Smooth muscle cell (in vitro differentiated cells): ENCODE measurements at regions not wholly inside any gene's neighbourhood (a gene's known extent, or its start where the extent isn't known, plus 50 kb on each side); places are given as distances from the start of the nearest gene placed in this dataset.

Experiments used
- DNase-seq: peaks from one replicate; lab custom pipeline; 2025; ENCODE audit not compliant: unreplicated experiment; lab: John Stamatoyannopoulos, UW
- H2AFZ ChIP-seq: fragments of 200-600 bp; sonication (generic); 2 replicates; pipeline ENCODE4 v1.6.0; 2016; ENCODE audit warnings: antibody characterized with exemption, low read depth, mild to moderate bottlenecking
- H3F3A ChIP-seq: fragments of 200-600 bp; sonication (generic); 2 replicates; pipeline ENCODE4 v1.6.0; 2017; ENCODE audit warnings: antibody characterized with exemption, low read depth
- H3K27ac ChIP-seq: fragments of 200-600 bp; sonication (generic); 2 replicates; pipeline ENCODE4 v1.5.1; 2016; ENCODE audit warnings: low read depth, mild to moderate bottlenecking
- H3K27me3 ChIP-seq: fragments of 200-600 bp; sonication (generic); 2 replicates; pipeline ENCODE4 v1.6.1; 2016; ENCODE audit warnings: low read depth, mild to moderate bottlenecking
- H3K36me3 ChIP-seq: fragments of 200-600 bp; sonication (generic); 2 replicates; pipeline ENCODE4 v1.5.1; 2016; ENCODE audit warnings: low read depth
- H3K4me1 ChIP-seq: fragments of 200-600 bp; sonication (generic); 2 replicates; pipeline ENCODE4 v1.5.1; 2016; ENCODE audit warnings: low read depth
- H3K4me2 ChIP-seq: fragments of 200-600 bp; sonication (generic); 2 replicates; pipeline ENCODE4 v1.6.0; 2016; ENCODE audit warnings: mild to moderate bottlenecking
- H3K4me3 ChIP-seq: fragments of 200-600 bp; sonication (generic); 2 replicates; pipeline ENCODE4 v1.5.1; 2016; ENCODE audit warnings: mild to moderate bottlenecking
- H3K79me2 ChIP-seq: fragments of 200-600 bp; sonication (generic); 2 replicates; pipeline ENCODE4 v1.6.0; 2016; ENCODE audit warnings: low read depth, mild to moderate bottlenecking
- H3K9ac ChIP-seq: fragments of 200-600 bp; sonication (generic); 2 replicates; pipeline ENCODE4 v1.6.0; 2016; ENCODE audit warnings: low read depth
- H3K9me3 ChIP-seq: fragments of 200-600 bp; sonication (generic); replicated peaks from 2 replicates; pipeline ENCODE4 v1.5.1; 2016; ENCODE audit warnings: low read depth
- H4K20me1 ChIP-seq: fragments of 200-600 bp; sonication (generic); 2 replicates; pipeline ENCODE4 v1.6.0; 2016; ENCODE audit warnings: low read depth
- CTCF ChIP-seq: fragments of 200-600 bp; sonication (generic); IDR thresholded peaks from 2 replicates; pipeline ENCODE4 v1.5.1; 2017; ENCODE audit warnings: borderline replicate concordance, mild to moderate bottlenecking, antibody characterized with exemption; ENCODE audit not compliant: insufficient read depth, poor library complexity, severe bottlenecking
- WGBS: methylation state at CpG from one replicate; pipeline ENCODE4 v1.1.7; 2016; ENCODE audit warnings: low lambda C conversion rate; 5-methylcytosine and 5-hydroxymethylcytosine counted together

DNA sequence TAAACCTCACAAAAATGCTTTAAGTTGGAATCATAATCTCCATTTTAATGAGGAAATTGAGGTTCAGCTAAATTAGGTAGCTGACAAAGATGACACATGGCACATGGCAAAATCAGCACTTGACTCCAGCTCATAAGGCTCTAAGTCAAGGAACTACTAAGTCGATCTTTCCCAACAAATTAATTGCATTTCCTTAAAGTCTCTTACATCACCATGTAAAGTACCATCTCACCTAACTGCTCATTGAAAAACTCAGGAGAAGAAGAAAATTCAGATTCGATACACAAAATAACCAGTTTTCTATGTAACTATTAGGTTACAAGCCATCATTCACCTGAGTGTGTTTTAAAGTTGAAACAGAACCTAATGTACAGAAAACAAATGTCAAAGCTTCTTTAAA, 85.8 kb upstream of the IFNE start:
- no peak overlapping the region for H3K4me3 ChIP-seq
- 96% methylated on average over 2 of the region's 2 CpGs for WGBS
- no peaks in the 10 kb centered on the region for H3K79me2 ChIP-seq

GRCh38 chr9:21568484-21568883, 86.4 kb upstream of the IFNE start:
- WGBS, result 93% methylated on average over 3 of the region's 3 CpGs
- H3F3A ChIP-seq, result no peaks in the 10 kb centered on the region
- no peaks in the 10 kb centered on the region for H3K27me3 ChIP-seq
- no peaks in the 10 kb centered on the region for H3K9me3 ChIP-seq
- H4K20me1 ChIP-seq, result no peaks in the 10 kb centered on the region
- no peaks in the 10 kb centered on the region for H3K79me2 ChIP-seq
- TF ChIP-seq CTCF, result no peak
- H3K4me1 ChIP-seq, result peaks cover 15% of the 10 kb centered on the region
- no peak overlapping the region for H3K9ac ChIP-seq
- DNase-seq, result no peak
- no peak overlapping the region for H3K4me2 ChIP-seq
- H3K27ac ChIP-seq, result no peak overlapping the region
- no peak overlapping the region for H2AFZ ChIP-seq
- no peaks in the 10 kb centered on the region for H3K36me3 ChIP-seq
- H3K4me3 ChIP-seq, result no peak overlapping the region

More for the DNA sequence above, 85.8 kb upstream of the IFNE start:
- no peak for DNase-seq
- Histone ChIP-seq H3K4me2 (no peak overlapping the region), H3K27me3 (no peaks in the 10 kb centered on the region), H3K4me1 (peaks cover 15% of the 10 kb centered on the region), H3K9me3 (no peaks in the 10 kb centered on the region), H3K27ac (no peak overlapping the region), H3K36me3 (no peaks in the 10 kb centered on the region), H3F3A (no peaks in the 10 kb centered on the region), H3K9ac (no peak overlapping the region), H2AFZ (no peak overlapping the region), H4K20me1 (no peaks in the 10 kb centered on the region)
- TF ChIP-seq CTCF, result no peak

GRCh38 chr9:21569721-21570120, 87.6 kb upstream of the IFNE start:
- H3K27me3 ChIP-seq, result no peaks in the 10 kb centered on the region
- no peaks in the 10 kb centered on the region for H4K20me1 ChIP-seq
- H3K9me3 ChIP-seq, result no peaks in the 10 kb centered on the region
- no peak overlapping the region for H3K4me3 ChIP-seq
- peaks cover under 1% of the 10 kb centered on the region for H3F3A ChIP-seq
- H3K4me2 ChIP-seq, result no peak overlapping the region
- no peak for TF ChIP-seq CTCF
- H3K27ac ChIP-seq, result no peak overlapping the region
- no peak overlapping the region for H2AFZ ChIP-seq
- WGBS, result 100% methylated on average over 1 of the region's 1 CpG
- H3K36me3 ChIP-seq, result no peaks in the 10 kb centered on the region
- H3K9ac ChIP-seq, result no peak overlapping the region
- no peaks in the 10 kb centered on the region for H3K79me2 ChIP-seq
- no peak for DNase-seq
- H3K4me1 ChIP-seq, result peaks cover 9% of the 10 kb centered on the region

DNA sequence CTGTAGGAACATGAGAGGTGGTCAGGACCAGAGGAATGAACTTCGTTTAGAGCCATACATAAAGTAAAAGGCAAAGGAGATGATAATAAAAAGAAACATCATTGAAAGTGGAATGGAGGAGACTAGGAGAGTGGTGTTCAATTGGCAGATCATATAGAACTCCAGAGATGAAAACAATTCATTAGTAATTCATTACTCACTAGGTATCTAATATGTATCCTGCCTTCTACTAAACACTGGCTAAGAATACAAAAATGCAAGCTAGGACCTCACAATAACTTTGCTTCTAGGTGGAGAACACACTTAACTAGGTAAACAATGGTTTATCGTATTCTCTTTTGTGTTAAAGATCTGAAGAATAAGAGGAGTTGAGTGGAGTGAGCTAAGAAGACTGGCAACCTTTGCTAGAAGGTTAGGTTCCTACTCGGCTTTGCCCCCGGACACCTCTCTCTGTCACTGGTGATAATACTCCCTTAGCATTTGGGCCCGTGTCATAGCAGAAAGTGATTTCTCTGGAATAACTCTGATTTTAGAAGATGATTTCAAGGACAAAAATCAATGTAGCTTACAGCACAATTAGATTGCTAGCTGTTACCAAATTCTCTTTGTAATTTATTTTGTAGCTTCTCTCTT, 88.6 kb upstream of the IFNE start:
- H4K20me1 ChIP-seq, result no peaks in the 10 kb centered on the region
- H3K79me2 ChIP-seq, result no peaks in the 10 kb centered on the region
- peaks cover 4% of the 10 kb centered on the region for H3K4me1 ChIP-seq
- H3K9me3 ChIP-seq, result no peaks in the 10 kb centered on the region
- 94% methylated on average over 5 of the region's 5 CpGs for WGBS
- no peak overlapping the region for H3K27ac ChIP-seq
- no peaks in the 10 kb centered on the region for H3K27me3 ChIP-seq
- no peak overlapping the region for H2AFZ ChIP-seq
- no peak for TF ChIP-seq CTCF
- H3K9ac ChIP-seq, result no peak overlapping the region
- no peak for DNase-seq
- H3K4me2 ChIP-seq, result no peak overlapping the region
- H3K36me3 ChIP-seq, result no peaks in the 10 kb centered on the region
- H3K4me3 ChIP-seq, result no peak overlapping the region
- peaks cover 9% of the 10 kb centered on the region for H3F3A ChIP-seq
